ENCODE measurements at regions not wholly inside any gene's neighbourhood (a gene's known extent, or its start where the extent isn't known, plus 50 kb on each side); places are given as distances from the start of the nearest gene placed in this dataset.
"Not testable (repeated sequence)": the region's sequence is repeated elsewhere in the genome, so short reads cannot be mapped to it uniquely, and the experiment has no call there.

DNA sequence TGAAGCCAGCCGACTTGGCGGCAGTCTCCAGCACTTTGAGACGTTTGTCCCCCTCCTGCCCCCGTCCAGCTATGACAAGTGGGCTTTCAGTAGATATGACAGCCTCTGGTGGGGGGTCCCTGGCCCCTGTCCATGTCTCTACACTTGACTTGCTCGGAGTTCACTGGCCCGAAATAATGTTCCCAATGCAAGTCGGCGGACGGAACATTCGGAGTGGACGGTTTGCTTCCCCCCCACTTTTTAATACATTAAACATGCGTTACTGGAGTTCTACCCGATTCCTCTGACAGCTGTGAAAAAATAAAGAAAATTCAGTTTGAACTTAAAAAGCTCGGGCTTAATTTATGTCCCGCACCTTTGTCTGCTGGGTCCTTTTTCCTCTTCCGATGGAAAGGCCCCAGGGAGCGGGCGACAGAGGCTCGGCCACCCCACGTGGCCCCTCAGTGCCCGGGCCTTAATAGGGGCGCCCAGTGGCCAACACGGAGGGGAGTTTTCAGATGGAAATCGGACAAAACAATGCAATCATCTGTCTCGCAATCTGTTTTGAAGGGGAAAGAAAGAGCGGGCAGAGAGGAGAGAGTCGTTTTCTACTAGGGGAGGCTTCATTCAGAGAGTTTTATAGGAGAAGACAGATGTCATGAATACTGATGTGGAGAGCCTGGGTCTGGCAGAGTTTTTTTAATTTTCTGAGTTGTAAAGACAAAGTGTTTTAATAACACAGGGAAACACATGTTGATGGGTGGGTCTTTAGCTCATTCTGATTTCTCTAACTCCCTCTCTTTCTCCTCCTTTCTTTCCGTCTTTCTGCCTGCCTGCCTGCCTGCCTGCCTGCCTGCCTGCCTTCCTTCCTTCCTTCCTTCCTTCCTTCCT lies 50.2 kb downstream of the SMIM38 start:
- TF ChIP-seq, protein P1, sequence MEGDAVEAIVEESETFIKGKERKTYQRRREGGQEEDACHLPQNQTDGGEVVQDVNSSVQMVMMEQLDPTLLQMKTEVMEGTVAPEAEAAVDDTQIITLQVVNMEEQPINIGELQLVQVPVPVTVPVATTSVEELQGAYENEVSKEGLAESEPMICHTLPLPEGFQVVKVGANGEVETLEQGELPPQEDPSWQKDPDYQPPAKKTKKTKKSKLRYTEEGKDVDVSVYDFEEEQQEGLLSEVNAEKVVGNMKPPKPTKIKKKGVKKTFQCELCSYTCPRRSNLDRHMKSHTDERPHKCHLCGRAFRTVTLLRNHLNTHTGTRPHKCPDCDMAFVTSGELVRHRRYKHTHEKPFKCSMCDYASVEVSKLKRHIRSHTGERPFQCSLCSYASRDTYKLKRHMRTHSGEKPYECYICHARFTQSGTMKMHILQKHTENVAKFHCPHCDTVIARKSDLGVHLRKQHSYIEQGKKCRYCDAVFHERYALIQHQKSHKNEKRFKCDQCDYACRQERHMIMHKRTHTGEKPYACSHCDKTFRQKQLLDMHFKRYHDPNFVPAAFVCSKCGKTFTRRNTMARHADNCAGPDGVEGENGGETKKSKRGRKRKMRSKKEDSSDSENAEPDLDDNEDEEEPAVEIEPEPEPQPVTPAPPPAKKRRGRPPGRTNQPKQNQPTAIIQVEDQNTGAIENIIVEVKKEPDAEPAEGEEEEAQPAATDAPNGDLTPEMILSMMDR (IDR thresholded peaks at IDR 0.05; ENCODE audit: unreplicated experiment): no peak
- Mint-ChIP-seq H3K36me3 (ENCODE audit: insufficient read depth, unreplicated experiment) (no peaks in the 10 kb centered on the region), H3K27me3 (ENCODE audit: insufficient read depth, unreplicated experiment) (peaks cover 8% of the 10 kb centered on the region), H3K4me1 (ENCODE audit: insufficient read depth, unreplicated experiment) (no peaks in the 10 kb centered on the region), H3K4me3 (ENCODE audit: unreplicated experiment) (no peak overlapping the region), H3K9me3 (ENCODE audit: unreplicated experiment) (no peaks in the 10 kb centered on the region), H3K27ac (ENCODE audit: low read depth, unreplicated experiment) (no peak overlapping the region)
- CTCF ChIA-PET: no interaction called here
- DNase-seq (ENCODE audit: unreplicated experiment): no peak
- intact Hi-C loops (cut with micrococcal nuclease): no loop called here
- BruUV-seq (replicated peaks): no TSS peak
- POLR2A ChIA-PET: no interaction called here

GRCh38 chr11:69206613-69206965 lies 50.9 kb downstream of the SMIM38 start:
- DNase-seq (ENCODE audit: unreplicated experiment); H3K4me1 Mint-ChIP-seq (ENCODE audit: insufficient read depth, unreplicated experiment); H3K36me3 Mint-ChIP-seq (ENCODE audit: insufficient read depth, unreplicated experiment); H3K27ac Mint-ChIP-seq (ENCODE audit: low read depth, unreplicated experiment); H3K27me3 Mint-ChIP-seq (ENCODE audit: insufficient read depth, unreplicated experiment); POLR2A ChIA-PET; H3K9me3 Mint-ChIP-seq (ENCODE audit: unreplicated experiment); BruUV-seq (replicated peaks); intact Hi-C loops (cut with micrococcal nuclease); H3K4me3 Mint-ChIP-seq (ENCODE audit: unreplicated experiment): not testable (repeated sequence)
- CTCF ChIA-PET: interaction anchor here (1.4 kb wide), 1 partner anchor 75 kb away, joined by 5 read pairs; no protein-coding TSS in a partner anchor

DNA sequence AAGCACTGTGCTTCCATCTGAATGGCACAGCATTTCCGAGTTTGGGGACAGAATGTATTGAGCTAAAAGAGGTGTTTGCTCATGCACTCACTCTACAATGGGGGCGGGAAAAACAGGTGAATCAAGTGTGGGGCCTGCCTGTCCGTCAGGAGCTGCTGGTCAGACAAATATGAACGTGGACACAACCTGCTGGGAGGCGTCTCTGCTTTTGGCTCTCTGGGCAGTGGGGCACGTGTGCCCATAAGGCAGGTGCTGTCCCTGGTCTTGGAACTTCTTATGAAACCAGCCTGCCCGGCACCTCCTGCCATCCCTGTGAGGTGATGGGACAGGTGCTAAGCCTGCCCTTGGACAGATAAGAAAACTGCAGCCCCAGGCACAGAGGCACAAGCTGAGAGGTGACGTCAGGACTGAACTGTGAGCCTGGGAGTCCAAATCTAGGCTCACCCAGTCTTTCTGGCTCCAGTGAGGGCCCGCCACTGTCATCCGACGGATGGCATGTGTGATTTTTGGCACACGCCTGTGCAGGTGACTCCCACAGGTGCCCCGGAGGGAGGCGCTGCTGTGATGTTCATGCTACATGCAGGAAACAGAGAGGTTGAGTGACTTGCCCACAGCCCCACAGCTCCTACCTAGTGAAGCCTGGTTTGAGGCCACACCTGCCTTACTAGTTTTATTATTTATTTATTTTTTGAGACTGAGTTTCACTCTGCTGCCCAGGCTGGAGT lies 51.6 kb downstream of the SMIM38 start:
- CTCF ChIA-PET: interaction anchor here (1.4 kb wide), 1 partner anchor 76 kb away, joined by 5 read pairs; no protein-coding TSS in a partner anchor
- no peak overlapping the region for H3K27ac Mint-ChIP-seq (ENCODE audit: low read depth, unreplicated experiment)

DNA sequence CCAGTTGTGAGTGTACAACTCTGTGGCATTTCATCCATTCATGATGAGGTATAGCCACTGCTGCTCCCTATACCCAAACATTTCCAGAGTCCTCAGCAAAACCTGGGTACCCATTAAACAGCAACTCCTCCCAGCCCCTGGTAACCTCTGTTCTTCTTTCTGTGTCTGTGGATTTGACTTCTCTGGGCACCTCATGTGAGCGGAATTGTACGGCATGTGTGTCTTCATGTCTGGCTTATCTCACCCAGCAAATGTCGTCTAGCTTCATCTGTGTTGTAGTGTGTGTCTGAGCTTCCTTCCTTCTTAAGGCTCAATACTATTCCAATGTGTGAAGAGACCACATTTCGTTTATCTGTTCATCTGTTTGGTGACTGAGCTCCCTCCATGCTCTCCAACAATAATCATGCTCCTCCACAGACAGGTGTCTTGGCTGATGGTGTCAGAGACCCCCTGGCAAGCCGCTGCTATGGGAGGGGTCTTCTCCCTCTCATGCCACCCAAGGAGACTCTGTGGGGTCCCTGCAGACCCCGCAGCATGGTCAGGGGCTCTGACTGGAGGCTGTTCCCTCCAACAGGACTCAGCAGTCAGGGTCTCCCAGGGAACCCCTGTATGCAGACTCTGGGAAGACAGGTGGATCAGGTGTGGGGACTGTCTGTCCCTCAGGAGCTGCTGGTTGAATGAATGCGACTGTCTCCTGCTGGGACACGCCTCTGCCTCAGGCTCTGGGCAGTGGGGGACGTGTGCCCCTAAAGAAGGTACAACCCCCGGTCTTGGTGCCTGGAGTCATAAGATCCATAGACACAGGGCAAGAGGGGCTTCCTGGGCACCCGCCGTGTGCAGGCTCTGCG lies 52.7 kb downstream of the SMIM38 start:
- no peak for DNase-seq (ENCODE audit: unreplicated experiment)
- POLR2A ChIA-PET: no interaction called here
- Mint-ChIP-seq H3K9me3 (ENCODE audit: unreplicated experiment) (no peaks in the 10 kb centered on the region), H3K36me3 (ENCODE audit: insufficient read depth, unreplicated experiment) (no peaks in the 10 kb centered on the region), H3K4me3 (ENCODE audit: unreplicated experiment) (no peak overlapping the region), H3K4me1 (ENCODE audit: insufficient read depth, unreplicated experiment) (peaks cover 4% of the 10 kb centered on the region), H3K27ac (ENCODE audit: low read depth, unreplicated experiment) (no peak overlapping the region), H3K27me3 (ENCODE audit: insufficient read depth, unreplicated experiment) (peaks cover 8% of the 10 kb centered on the region)
- TF ChIP-seq, protein P1 (IDR thresholded peaks at IDR 0.05; ENCODE audit: unreplicated experiment): no peak
- BruUV-seq (replicated peaks): no TSS peak
- intact Hi-C loops (cut with micrococcal nuclease): no loop called here
- CTCF ChIA-PET: interaction anchor here (1.4 kb wide), 1 partner anchor 77 kb away, joined by 5 read pairs; no protein-coding TSS in a partner anchor

More for the DNA sequence above, 51.6 kb downstream of the SMIM38 start:
- intact Hi-C loops (cut with micrococcal nuclease): no loop called here
- Mint-ChIP-seq H3K4me3 (ENCODE audit: unreplicated experiment) (no peak overlapping the region), H3K4me1 (ENCODE audit: insufficient read depth, unreplicated experiment) (no peaks in the 10 kb centered on the region), H3K36me3 (ENCODE audit: insufficient read depth, unreplicated experiment) (no peaks in the 10 kb centered on the region), H3K9me3 (ENCODE audit: unreplicated experiment) (no peaks in the 10 kb centered on the region), H3K27me3 (ENCODE audit: insufficient read depth, unreplicated experiment) (peaks cover 8% of the 10 kb centered on the region)
- POLR2A ChIA-PET: no interaction called here
- DNase-seq (ENCODE audit: unreplicated experiment): no peak
- BruUV-seq (replicated peaks): no TSS peak
- TF ChIP-seq, protein P1 (IDR thresholded peaks at IDR 0.05; ENCODE audit: unreplicated experiment): no peak
